GM12892 (cell line): ENCODE measurements at regions not wholly inside any gene's neighbourhood (a gene's known extent, or its start where the extent isn't known, plus 50 kb on each side); places are given as distances from the start of the nearest gene placed in this dataset.

Source experiments
- DNase-seq: peaks from one replicate; pipeline ENCODE4 v3.0.0; 2011; ENCODE audit not compliant: insufficient read length
- FAIRE-seq: peaks from 2 replicates; lab custom pipeline; 2011; peaks lifted over from hg19 to GRCh38; lab: Jason Lieb, UNC
- POLR2A ChIP-seq: IDR thresholded peaks from 2 replicates; pipeline ENCODE4 v1.6.1; 2011; ENCODE audit warnings: low read depth, low read length, control low read depth
- POLR2AphosphoS5 ChIP-seq: IDR thresholded peaks from 2 replicates; pipeline ENCODE4 v1.6.1; 2011; ENCODE audit warnings: low read depth, low read length, control low read depth
- TAF1 ChIP-seq: IDR thresholded peaks from 2 replicates; pipeline ENCODE4 v1.6.1; 2011; ENCODE audit warnings: low read depth, mild to moderate bottlenecking, control low read depth, low read length, borderline replicate concordance

GRCh38 chr1:87834941-87835340, 506.3 kb downstream of the LMO4 start:
- TF ChIP-seq POLR2A (no peak), TAF1 (no peak), POLR2AphosphoS5 (no peak)
- no peak for FAIRE-seq
- no peak for DNase-seq

- no peak for DNase-seq
- no peak for TF ChIP-seq POLR2AphosphoS5
- no peak for TF ChIP-seq POLR2A
- no peak for TF ChIP-seq TAF1
- no peak for FAIRE-seq
Observed at GRCh38 chr1:87840767-87841166, 512.1 kb downstream of the LMO4 start.

- TF ChIP-seq POLR2A (no peak), POLR2AphosphoS5 (no peak), TAF1 (no peak)
- FAIRE-seq (no peak), DNase-seq (no peak)
Observed at GRCh38 chr1:87841332-87841731, 512.7 kb downstream of the LMO4 start.

- FAIRE-seq: no peak
- DNase-seq: no peak
- TF ChIP-seq POLR2A: no peak
- TF ChIP-seq POLR2AphosphoS5: no peak
- TF ChIP-seq TAF1: no peak
Observed at GRCh38 chr1:87842156-87842555, 513.5 kb downstream of the LMO4 start.

- no peak for TF ChIP-seq TAF1
- TF ChIP-seq POLR2AphosphoS5: no peak
- DNase-seq (no peak), FAIRE-seq (no peak)
Observed at GRCh38 chr1:87844251-87844650, 515.6 kb downstream of the LMO4 start.

GRCh38 chr1:87851490-87851889, 522.8 kb downstream of the LMO4 start:
- no peak for DNase-seq
- TF ChIP-seq POLR2AphosphoS5: no peak
- no peak for TF ChIP-seq POLR2A
- TF ChIP-seq TAF1: no peak
- FAIRE-seq: no peak

- FAIRE-seq (no peak), DNase-seq (no peak)
- TF ChIP-seq POLR2A (no peak), POLR2AphosphoS5 (no peak), TAF1 (no peak)
Observed at GRCh38 chr1:87852410-87853161, 523.9 kb downstream of the LMO4 start.

DNA sequence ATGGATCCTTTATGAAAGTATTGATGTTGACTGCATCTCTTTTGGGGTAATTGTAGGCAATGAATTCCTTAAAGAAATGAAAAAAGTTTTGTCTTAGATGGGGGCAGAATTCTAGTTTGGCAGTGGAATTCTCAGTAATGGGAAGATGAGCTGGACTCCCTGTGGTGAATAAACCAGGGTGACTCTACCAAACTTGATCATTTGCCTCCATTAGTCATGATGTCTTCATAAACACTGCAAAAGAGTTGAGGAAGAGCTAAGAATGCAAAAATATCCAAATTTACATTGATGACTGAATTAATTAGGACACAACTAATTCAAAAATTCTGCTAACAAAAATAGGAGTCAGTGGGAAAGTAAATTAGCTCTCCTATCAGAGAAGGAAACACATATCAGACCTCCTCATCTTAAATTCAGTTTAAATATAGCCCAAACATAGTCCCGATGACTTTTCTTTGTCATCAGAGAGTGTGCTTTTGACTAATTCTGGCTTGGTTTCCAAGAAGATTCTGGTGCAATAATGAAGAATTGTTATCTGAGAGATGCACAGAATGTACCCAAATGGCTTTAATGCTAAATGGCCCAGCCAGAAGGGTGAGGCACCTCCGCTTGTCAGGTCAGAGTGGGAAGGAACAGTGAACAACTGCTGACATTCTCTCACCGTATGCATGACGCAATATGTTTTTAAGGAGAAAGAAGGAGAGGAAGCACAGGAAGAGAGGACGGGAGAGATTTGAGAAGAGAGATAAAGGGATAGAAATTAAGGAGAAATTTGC, 525.1 kb downstream of the LMO4 start:
- no peak for FAIRE-seq
- TF ChIP-seq POLR2A: no peak
- no peak for TF ChIP-seq TAF1
- no peak for TF ChIP-seq POLR2AphosphoS5
- no peak for DNase-seq

DNA sequence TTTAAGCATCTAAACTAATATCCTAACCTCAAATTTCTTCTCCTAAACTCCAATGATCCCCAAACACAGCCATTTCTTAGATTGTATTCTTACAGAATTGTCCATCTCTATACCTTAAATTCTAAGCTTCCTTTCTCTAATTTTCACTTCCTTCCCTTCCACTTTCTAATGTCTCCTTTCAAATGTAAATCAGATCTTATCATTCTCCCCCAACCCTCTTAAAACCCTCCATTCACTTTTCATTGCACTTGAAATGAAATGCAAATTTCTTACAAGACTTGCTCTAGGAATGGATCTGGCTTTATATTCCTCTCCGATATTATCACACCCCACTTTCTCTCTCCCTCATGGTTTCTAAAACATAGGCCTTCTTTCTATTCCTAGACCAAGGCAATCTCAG, 534.6 kb downstream of the LMO4 start:
- no peak for FAIRE-seq
- TF ChIP-seq TAF1 (no peak), POLR2AphosphoS5 (no peak), POLR2A (no peak)

GRCh38 chr1:87864676-87865075, 536.0 kb downstream of the LMO4 start:
- TF ChIP-seq TAF1 (no peak), POLR2AphosphoS5 (no peak), POLR2A (no peak)
- no peak for FAIRE-seq
- no peak for DNase-seq

More for the DNA sequence above, 534.6 kb downstream of the LMO4 start:
- DNase-seq: no peak

- DNase-seq (no peak), FAIRE-seq (no peak)
- TF ChIP-seq POLR2A (no peak), POLR2AphosphoS5 (no peak), TAF1 (no peak)
Observed at GRCh38 chr1:87866416-87866815, 537.7 kb downstream of the LMO4 start.

DNA sequence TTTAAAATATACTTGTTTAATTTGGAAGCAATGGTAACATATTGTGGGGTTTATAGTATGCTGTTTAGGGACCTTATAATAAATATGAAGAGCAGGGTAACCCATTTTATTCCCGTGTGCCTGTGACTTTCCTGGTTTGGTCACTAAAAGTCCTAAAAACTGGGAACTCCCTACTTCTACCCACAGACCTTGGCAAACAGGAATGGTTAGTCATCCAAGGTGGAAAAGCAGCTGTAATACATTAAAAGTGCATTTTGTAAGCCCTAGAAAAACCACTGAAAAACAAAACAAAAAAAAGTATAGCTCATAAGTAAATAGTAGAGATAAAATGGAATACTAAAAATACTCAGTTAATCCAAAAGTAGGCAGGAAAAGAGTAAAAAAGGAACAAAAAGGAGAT, 538.9 kb downstream of the LMO4 start:
- no peak for DNase-seq

GRCh38 chr1:87869567-87869966, 540.9 kb downstream of the LMO4 start:
- FAIRE-seq (no peak), DNase-seq (no peak)

More for the DNA sequence above, 538.9 kb downstream of the LMO4 start:
- no peak for FAIRE-seq
- TF ChIP-seq POLR2AphosphoS5 (no peak), POLR2A (no peak), TAF1 (no peak)

More at GRCh38 chr1:87869567-87869966, 540.9 kb downstream of the LMO4 start:
- TF ChIP-seq TAF1: no peak
- no peak for TF ChIP-seq POLR2A
- TF ChIP-seq POLR2AphosphoS5: no peak
